ENCODE measurements at regions not wholly inside any gene's neighbourhood (a gene's known extent, or its start where the extent isn't known, plus 50 kb on each side); places are given as distances from the start of the nearest gene placed in this dataset.

GRCh38 chr6:164660781-164661180 lies 648.6 kb downstream of the C6orf118 start:
- Histone ChIP-seq H3K4me3 (ENCODE audit: insufficient read depth, low read length, poor library complexity, severe bottlenecking) (no peak overlapping the region), H3K27me3 (ENCODE audit: low read length) (no peaks in the 10 kb centered on the region), H3F3A (ENCODE audit: insufficient read depth) (no peaks in the 10 kb centered on the region), H3K9ac (ENCODE audit: low read length) (no peak overlapping the region), H3K9me2 (replicated peaks; ENCODE audit: insufficient read depth, low read length) (no peaks in the 10 kb centered on the region), H4K20me1 (ENCODE audit: low read depth, low read length) (no peaks in the 10 kb centered on the region), H3K27ac (ENCODE audit: low read depth, low read length) (no peak overlapping the region), H3K36me3 (ENCODE audit: low read length) (no peaks in the 10 kb centered on the region), H3K4me2 (ENCODE audit: low read depth, low read length, poor library complexity, severe bottlenecking) (no peak overlapping the region), H2AFZ (ENCODE audit: low read depth, low read length, severe bottlenecking) (no peak overlapping the region), H3K9me3 (ENCODE audit: insufficient read depth, low read length) (no peaks in the 10 kb centered on the region), H3K79me2 (ENCODE audit: insufficient read depth, low read length) (no peaks in the 10 kb centered on the region)
- no peak for TF ChIP-seq CTCF (IDR thresholded peaks at IDR 0.05; ENCODE audit: insufficient read depth, low read length, poor library complexity, severe bottlenecking)
- TF ChIP-seq EZH2phosphoT487 (conservative IDR thresholded peaks at IDR 0.05; ENCODE audit: low read length) = no peak

GRCh38 chr6:164640956-164641355 lies 668.4 kb downstream of the C6orf118 start:
- no peak overlapping the region for H3K4me3 ChIP-seq (ENCODE audit: insufficient read depth, low read length, poor library complexity, severe bottlenecking)
- no peaks in the 10 kb centered on the region for H3K79me2 ChIP-seq (ENCODE audit: insufficient read depth, low read length)
- no peaks in the 10 kb centered on the region for H4K20me1 ChIP-seq (ENCODE audit: low read depth, low read length)
- no peak overlapping the region for H2AFZ ChIP-seq (ENCODE audit: low read depth, low read length, severe bottlenecking)
- H3K9ac ChIP-seq (ENCODE audit: low read length) = no peak overlapping the region
- H3K27ac ChIP-seq (ENCODE audit: low read depth, low read length) = no peak overlapping the region
- TF ChIP-seq EZH2phosphoT487 (conservative IDR thresholded peaks at IDR 0.05; ENCODE audit: low read length) = no peak
- no peak for TF ChIP-seq CTCF (IDR thresholded peaks at IDR 0.05; ENCODE audit: insufficient read depth, low read length, poor library complexity, severe bottlenecking)
- no peaks in the 10 kb centered on the region for H3K9me3 ChIP-seq (ENCODE audit: insufficient read depth, low read length)
- no peak overlapping the region for H3K4me2 ChIP-seq (ENCODE audit: low read depth, low read length, poor library complexity, severe bottlenecking)
- H3K27me3 ChIP-seq (ENCODE audit: low read length) = no peaks in the 10 kb centered on the region
- no peaks in the 10 kb centered on the region for H3K9me2 ChIP-seq (replicated peaks; ENCODE audit: insufficient read depth, low read length)
- H3F3A ChIP-seq (ENCODE audit: insufficient read depth) = no peaks in the 10 kb centered on the region
- no peaks in the 10 kb centered on the region for H3K36me3 ChIP-seq (ENCODE audit: low read length)

- no peak overlapping the region for H3K27ac ChIP-seq (ENCODE audit: low read depth, low read length)
- H3K9me3 ChIP-seq (ENCODE audit: insufficient read depth, low read length) = no peaks in the 10 kb centered on the region
- no peak overlapping the region for H3K4me2 ChIP-seq (ENCODE audit: low read depth, low read length, poor library complexity, severe bottlenecking)
- no peak for TF ChIP-seq EZH2phosphoT487 (conservative IDR thresholded peaks at IDR 0.05; ENCODE audit: low read length)
- no peak for TF ChIP-seq CTCF (IDR thresholded peaks at IDR 0.05; ENCODE audit: insufficient read depth, low read length, poor library complexity, severe bottlenecking)
- H3K27me3 ChIP-seq (ENCODE audit: low read length) = no peaks in the 10 kb centered on the region
- H3F3A ChIP-seq (ENCODE audit: insufficient read depth) = no peaks in the 10 kb centered on the region
- H3K4me3 ChIP-seq (ENCODE audit: insufficient read depth, low read length, poor library complexity, severe bottlenecking) = no peak overlapping the region
- H4K20me1 ChIP-seq (ENCODE audit: low read depth, low read length) = no peaks in the 10 kb centered on the region
- no peaks in the 10 kb centered on the region for H3K36me3 ChIP-seq (ENCODE audit: low read length)
- H3K9me2 ChIP-seq (replicated peaks; ENCODE audit: insufficient read depth, low read length) = no peaks in the 10 kb centered on the region
- no peak overlapping the region for H3K9ac ChIP-seq (ENCODE audit: low read length)
- H2AFZ ChIP-seq (ENCODE audit: low read depth, low read length, severe bottlenecking) = no peak overlapping the region
- H3K79me2 ChIP-seq (ENCODE audit: insufficient read depth, low read length) = no peaks in the 10 kb centered on the region
Observed at GRCh38 chr6:164628302-164628931, 681.0 kb downstream of the C6orf118 start.
